KMS-11 (cell line): ENCODE measurements at regions not wholly inside any gene's neighbourhood (a gene's known extent, or its start where the extent isn't known, plus 50 kb on each side); places are given as distances from the start of the nearest gene placed in this dataset.

Experiments
- H2AFZ ChIP-seq: fragments of 200-600 bp; sonication (generic); 2 replicates; pipeline ENCODE4 v1.6.1; 2016; ENCODE audit warnings: antibody characterized with exemption, mixed run types, low read depth
- H3K27ac ChIP-seq: fragments of 200-600 bp; sonication (generic); 2 replicates; pipeline ENCODE4 v1.6.1; 2016; ENCODE audit warnings: mild to moderate bottlenecking, mixed run types
- H3K27me3 ChIP-seq: fragments of 200-600 bp; sonication (generic); 2 replicates; pipeline ENCODE4 v1.6.1; 2017; ENCODE audit warnings: mild to moderate bottlenecking, low read depth, mixed run types, moderate library complexity; ENCODE audit not compliant: insufficient read depth
- H3K36me3 ChIP-seq: fragments of 200-600 bp; sonication (generic); 2 replicates; pipeline ENCODE4 v1.6.1; 2017; ENCODE audit warnings: mild to moderate bottlenecking, mixed run types; ENCODE audit not compliant: insufficient read depth
- H3K4me1 ChIP-seq: fragments of 200-600 bp; sonication (generic); 2 replicates; pipeline ENCODE4 v1.6.1; 2016; ENCODE audit warnings: mild to moderate bottlenecking, low read depth, mixed run types; ENCODE audit not compliant: poor library complexity, severe bottlenecking
- H3K4me2 ChIP-seq: fragments of 200-600 bp; sonication (generic); 2 replicates; pipeline ENCODE4 v1.7.0; 2016; ENCODE audit warnings: mild to moderate bottlenecking, mixed run types
- H3K4me3 ChIP-seq: fragments of 200-600 bp; sonication (generic); IDR thresholded peaks from 2 replicates; pipeline ENCODE4 v1.6.1; 2017; ENCODE audit warnings: low read depth, low read length, mixed read lengths; ENCODE audit not compliant: insufficient read depth
- H3K79me2 ChIP-seq: fragments of 200-600 bp; sonication (generic); 2 replicates; pipeline ENCODE4 v1.6.1; 2016; ENCODE audit warnings: low read depth, mixed run types; ENCODE audit not compliant: insufficient read depth
- H3K9ac ChIP-seq: fragments of 200-600 bp; sonication (generic); 2 replicates; pipeline ENCODE4 v1.6.1; 2016; ENCODE audit warnings: mild to moderate bottlenecking, mixed run types
- H4K20me1 ChIP-seq: fragments of 200-600 bp; sonication (generic); 2 replicates; pipeline ENCODE4 v1.6.1; 2016; ENCODE audit warnings: mild to moderate bottlenecking, mixed run types; ENCODE audit not compliant: insufficient read depth
- TF ChIP-seq, protein P1 (sequence below): fragments of 200-600 bp; sonication (generic); conservative IDR thresholded peaks from 2 replicates; pipeline ENCODE4 v1.6.1; 2017; ENCODE audit warnings: low read depth, mild to moderate bottlenecking, antibody characterized with exemption, low read length, moderate library complexity, mixed read lengths

GRCh38 chr6:8157839-8158238, 55.5 kb upstream of the EEF1E1 start:
- Histone ChIP-seq H3K27me3 (no peaks in the 10 kb centered on the region), H3K4me1 (no peaks in the 10 kb centered on the region), H3K27ac (no peak overlapping the region), H3K79me2 (no peaks in the 10 kb centered on the region), H3K4me2 (no peak overlapping the region), H3K9ac (no peak overlapping the region), H2AFZ (no peak overlapping the region), H3K36me3 (no peaks in the 10 kb centered on the region), H3K4me3 (no peak overlapping the region), H4K20me1 (no peaks in the 10 kb centered on the region)
- TF ChIP-seq, protein P1, sequence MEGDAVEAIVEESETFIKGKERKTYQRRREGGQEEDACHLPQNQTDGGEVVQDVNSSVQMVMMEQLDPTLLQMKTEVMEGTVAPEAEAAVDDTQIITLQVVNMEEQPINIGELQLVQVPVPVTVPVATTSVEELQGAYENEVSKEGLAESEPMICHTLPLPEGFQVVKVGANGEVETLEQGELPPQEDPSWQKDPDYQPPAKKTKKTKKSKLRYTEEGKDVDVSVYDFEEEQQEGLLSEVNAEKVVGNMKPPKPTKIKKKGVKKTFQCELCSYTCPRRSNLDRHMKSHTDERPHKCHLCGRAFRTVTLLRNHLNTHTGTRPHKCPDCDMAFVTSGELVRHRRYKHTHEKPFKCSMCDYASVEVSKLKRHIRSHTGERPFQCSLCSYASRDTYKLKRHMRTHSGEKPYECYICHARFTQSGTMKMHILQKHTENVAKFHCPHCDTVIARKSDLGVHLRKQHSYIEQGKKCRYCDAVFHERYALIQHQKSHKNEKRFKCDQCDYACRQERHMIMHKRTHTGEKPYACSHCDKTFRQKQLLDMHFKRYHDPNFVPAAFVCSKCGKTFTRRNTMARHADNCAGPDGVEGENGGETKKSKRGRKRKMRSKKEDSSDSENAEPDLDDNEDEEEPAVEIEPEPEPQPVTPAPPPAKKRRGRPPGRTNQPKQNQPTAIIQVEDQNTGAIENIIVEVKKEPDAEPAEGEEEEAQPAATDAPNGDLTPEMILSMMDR: no peak

DNA sequence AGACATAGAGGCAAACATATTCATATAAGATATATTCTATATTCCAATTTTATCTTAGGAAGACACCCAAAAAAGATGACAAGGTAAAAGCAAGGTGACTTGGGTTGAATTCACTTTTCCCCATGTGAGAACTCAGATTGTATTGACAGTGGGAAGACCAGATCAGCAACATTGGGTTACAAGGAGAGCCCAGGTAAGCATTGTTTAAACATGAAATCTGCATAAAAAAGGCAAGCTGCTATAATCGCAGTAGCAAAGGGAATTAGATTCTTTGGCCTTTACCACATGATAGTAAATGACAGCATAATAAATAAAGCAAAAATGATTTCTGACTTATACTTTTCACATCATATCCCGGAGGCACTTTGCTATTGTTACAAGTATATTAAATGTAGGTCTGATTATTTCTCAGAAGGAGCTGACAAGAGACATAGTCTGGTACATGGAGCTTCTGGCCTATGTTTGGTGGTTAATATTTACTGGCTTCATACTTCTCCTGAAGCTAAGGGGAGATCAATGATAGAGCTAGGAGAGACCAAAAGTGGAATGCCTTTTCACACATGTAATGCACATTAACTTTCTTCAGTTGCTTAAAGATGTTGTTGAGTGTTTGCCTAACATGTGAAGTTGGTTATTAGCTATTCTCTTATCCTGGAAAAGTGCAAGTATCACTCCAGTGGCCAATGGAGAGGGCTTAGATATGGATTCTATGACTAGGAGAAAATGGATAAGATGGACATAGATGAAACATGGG, 53.1 kb upstream of the EEF1E1 start:
- H3K4me1 ChIP-seq: no peaks in the 10 kb centered on the region
- H3K36me3 ChIP-seq: no peaks in the 10 kb centered on the region
- H3K4me2 ChIP-seq: no peak overlapping the region
- no peaks in the 10 kb centered on the region for H4K20me1 ChIP-seq
- H2AFZ ChIP-seq: no peak overlapping the region
- H3K27ac ChIP-seq: no peak overlapping the region
- no peak overlapping the region for H3K4me3 ChIP-seq
- no peaks in the 10 kb centered on the region for H3K79me2 ChIP-seq
- TF ChIP-seq, protein P1: no peak
- no peak overlapping the region for H3K9ac ChIP-seq
- no peaks in the 10 kb centered on the region for H3K27me3 ChIP-seq
